ENCODE measurements at regions not wholly inside any gene's neighbourhood (a gene's known extent, or its start where the extent isn't known, plus 50 kb on each side); places are given as distances from the start of the nearest gene placed in this dataset.
"Not testable (repeated sequence)": the region's sequence is repeated elsewhere in the genome, so short reads cannot be mapped to it uniquely, and the experiment has no call there.

DNA sequence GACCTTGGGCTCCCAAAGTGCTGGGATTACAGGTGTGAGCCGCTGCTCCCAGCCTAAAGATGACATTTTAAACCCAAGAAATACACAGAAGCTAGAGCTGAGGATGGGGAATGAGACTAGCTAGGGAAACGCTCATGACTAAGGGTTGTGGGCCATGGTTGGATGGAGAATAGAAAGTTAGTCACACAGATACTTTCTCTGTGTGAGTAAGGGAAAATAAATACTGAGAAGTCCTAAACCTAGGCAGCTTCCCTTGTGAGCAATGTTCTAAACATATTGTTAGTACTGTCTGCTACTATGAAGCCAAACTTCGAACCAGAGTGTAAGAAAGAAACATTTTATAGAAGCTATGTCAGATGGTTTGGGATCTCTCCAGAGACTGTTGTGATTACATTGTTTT is 304.8 kb upstream of the STAC start:
- H3K4me3 Mint-ChIP-seq, result no peak overlapping the region
- no peak for DNase-seq (ENCODE audit: low spot score in 2 of 2, unreplicated experiment in 2 of 2)
- no peaks in the 10 kb centered on the region for H3K4me1 Mint-ChIP-seq
- no peak overlapping the region for H3K27ac Mint-ChIP-seq
- peaks cover 8% of the 10 kb centered on the region for H3K9me3 Mint-ChIP-seq
- H3K27me3 Mint-ChIP-seq (ENCODE audit: low read depth), result peaks cover 25% of the 10 kb centered on the region
- H3K36me3 Mint-ChIP-seq, result no peaks in the 10 kb centered on the region
- TF ChIP-seq CTCF (IDR thresholded peaks at IDR 0.05; ENCODE audit: unreplicated experiment), result no peak

- Mint-ChIP-seq H3K4me3 (no peak overlapping the region), H3K4me1 (no peaks in the 10 kb centered on the region), H3K27ac (no peak overlapping the region), H3K9me3 (peaks cover 9% of the 10 kb centered on the region), H3K27me3 (ENCODE audit: low read depth) (peaks cover 23% of the 10 kb centered on the region), H3K36me3 (no peaks in the 10 kb centered on the region)
- no peak for DNase-seq (ENCODE audit: low spot score in 2 of 2, unreplicated experiment in 2 of 2)
- TF ChIP-seq CTCF (IDR thresholded peaks at IDR 0.05; ENCODE audit: unreplicated experiment), result no peak
These were observed 303.0 kb upstream of the STAC start for GRCh38 chr3:36077320-36077719.

DNA sequence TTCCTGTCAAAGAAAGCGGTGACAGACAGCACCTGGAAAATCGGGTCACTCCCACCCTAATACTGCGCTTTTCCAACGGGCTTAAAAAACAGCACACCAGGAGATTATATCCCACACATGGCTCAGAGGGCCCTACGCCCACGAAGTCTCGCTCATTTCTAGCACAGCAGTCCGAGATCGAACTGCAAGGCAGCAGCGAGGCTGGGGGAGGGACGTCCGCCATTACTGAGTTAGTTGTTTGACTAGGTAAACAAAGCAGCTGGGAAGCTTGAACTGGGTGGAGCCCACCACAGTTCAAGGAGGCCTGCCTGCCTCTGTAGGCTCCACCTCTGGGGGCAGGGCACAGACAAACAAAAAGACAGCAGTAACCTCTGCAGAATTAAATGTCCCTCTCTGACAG is 297.3 kb upstream of the STAC start:
- DNase-seq (ENCODE audit: low spot score in 2 of 2, unreplicated experiment in 2 of 2); H3K4me3 Mint-ChIP-seq; H3K27ac Mint-ChIP-seq; H3K4me1 Mint-ChIP-seq; H3K36me3 Mint-ChIP-seq: not testable (repeated sequence)
- Mint-ChIP-seq H3K9me3 (peaks cover 16% of the 10 kb centered on the region), H3K27me3 (ENCODE audit: low read depth) (peaks cover 24% of the 10 kb centered on the region)

DNA sequence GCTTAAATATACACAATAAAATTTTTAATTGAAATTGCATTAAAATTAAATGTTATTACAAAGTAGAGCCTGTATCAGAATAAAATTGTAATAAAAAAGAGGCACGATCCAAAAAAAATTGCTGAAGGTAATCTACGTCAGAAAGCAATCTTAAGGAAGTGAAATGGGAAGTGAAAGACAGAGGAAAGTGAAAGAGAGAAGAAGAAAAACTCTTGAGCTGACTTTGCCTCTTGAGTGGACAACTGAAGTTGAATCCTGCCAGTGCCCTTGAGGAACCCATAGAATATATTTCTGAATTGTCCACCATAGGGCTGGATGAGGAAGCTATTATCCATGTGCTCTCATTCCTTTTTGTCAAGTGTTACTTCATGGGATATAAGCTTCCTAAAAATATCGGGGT is 285.1 kb upstream of the STAC start:
- H3K4me3 Mint-ChIP-seq, result no peak overlapping the region
- no peaks in the 10 kb centered on the region for H3K9me3 Mint-ChIP-seq
- H3K27ac Mint-ChIP-seq, result no peak overlapping the region
- H3K27me3 Mint-ChIP-seq (ENCODE audit: low read depth), result peaks cover 28% of the 10 kb centered on the region
- DNase-seq (ENCODE audit: low spot score in 2 of 2, unreplicated experiment in 2 of 2), result no peak
- no peak for TF ChIP-seq CTCF (IDR thresholded peaks at IDR 0.05; ENCODE audit: unreplicated experiment)
- peaks cover 2% of the 10 kb centered on the region for H3K4me1 Mint-ChIP-seq
- no peaks in the 10 kb centered on the region for H3K36me3 Mint-ChIP-seq

- no peak for DNase-seq (ENCODE audit: low spot score in 2 of 2, unreplicated experiment in 2 of 2)
- TF ChIP-seq CTCF (IDR thresholded peaks at IDR 0.05; ENCODE audit: unreplicated experiment), result no peak
- H3K4me1 Mint-ChIP-seq, result peaks cover 2% of the 10 kb centered on the region
- no peaks in the 10 kb centered on the region for H3K9me3 Mint-ChIP-seq
- H3K4me3 Mint-ChIP-seq, result no peak overlapping the region
- no peaks in the 10 kb centered on the region for H3K36me3 Mint-ChIP-seq
- H3K27me3 Mint-ChIP-seq (ENCODE audit: low read depth), result peaks cover 25% of the 10 kb centered on the region
- no peak overlapping the region for H3K27ac Mint-ChIP-seq
These were observed 283.1 kb upstream of the STAC start for GRCh38 chr3:36097209-36097608.

DNA sequence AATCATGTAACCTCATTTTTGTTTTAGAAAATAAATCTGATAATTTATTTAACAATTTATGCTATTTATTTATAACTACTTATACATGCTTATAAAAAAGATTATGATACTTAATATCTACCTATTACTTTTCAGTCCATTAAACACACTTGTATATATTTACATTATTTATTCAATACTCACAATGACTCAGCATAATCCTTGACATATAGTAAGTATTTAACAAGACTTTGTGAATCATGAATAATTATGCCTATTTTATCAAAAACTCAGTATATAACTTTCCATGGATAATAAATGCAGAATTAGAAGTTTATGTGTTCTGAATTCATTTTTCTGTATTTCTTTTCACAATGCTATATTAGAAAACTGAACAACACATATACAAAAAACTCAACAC is 266.0 kb upstream of the STAC start:
- Mint-ChIP-seq H3K4me3 (no peak overlapping the region), H3K27ac (no peak overlapping the region), H3K36me3 (no peaks in the 10 kb centered on the region), H3K9me3 (no peaks in the 10 kb centered on the region), H3K4me1 (no peaks in the 10 kb centered on the region), H3K27me3 (ENCODE audit: low read depth) (peaks cover 18% of the 10 kb centered on the region)
- TF ChIP-seq CTCF (IDR thresholded peaks at IDR 0.05; ENCODE audit: unreplicated experiment), result no peak
- DNase-seq (ENCODE audit: low spot score in 2 of 2, unreplicated experiment in 2 of 2), result no peak

Data from mesothelial cell of epicardium (in vitro differentiated cells).